IMR-90 (cell line): ENCODE measurements at regions not wholly inside any gene's neighbourhood (a gene's known extent, or its start where the extent isn't known, plus 50 kb on each side); places are given as distances from the start of the nearest gene placed in this dataset.

Experiments used
- ATAC-seq: fragments of 200-7000 bp; cut with Tn5 transposase; 2 replicates; pipeline ENCODE4 v1.9.1; 2020; ENCODE audit warnings: low read depth, mild to moderate bottlenecking, moderate library complexity
- BruUV-seq: library from RNA; stranded (reverse); fragments of 400-500 nt; replicated peaks from 2 replicates; lab custom pipeline; 2021; lab: Mats Ljungman, UMichigan
- CTCF ChIA-PET: fragments of 300-600 bp; formaldehyde crosslinking; extraction: SDS; loops from one replicate; lab custom pipeline; 2021; ENCODE audit warnings: antibody characterized with exemption; lab: Yijun Ruan, JAX
- POLR2A ChIA-PET: fragments of 300-600 bp; sonication (Branson Sonifier 250); formaldehyde crosslinking; loops from one replicate; lab custom pipeline; 2022; ENCODE audit warnings: antibody characterized with exemption; ENCODE audit not compliant: unreplicated experiment; lab: Charles Lee
- DNase-seq: peaks from one replicate; pipeline ENCODE4 v3.0.0; 2013
- H2AFZ ChIP-seq: replicated peaks from 2 replicates; pipeline ENCODE3; 2013; ENCODE audit warnings: low read length, mild to moderate bottlenecking; ENCODE audit not compliant: poor library complexity
- H2AK5ac ChIP-seq: 2 replicates; pipeline ENCODE4 v1.6.1; 2013; ENCODE audit warnings: low read depth, low read length, inconsistent platforms
- H2AK9ac ChIP-seq: replicated peaks from 2 replicates; pipeline ENCODE3; 2013; ENCODE audit warnings: mild to moderate bottlenecking, low read depth, low read length, moderate library complexity; ENCODE audit not compliant: poor library complexity
- H2BK120ac ChIP-seq: 2 replicates; pipeline ENCODE4 v1.6.1; 2013; ENCODE audit warnings: low read depth, low read length, inconsistent platforms
- H2BK15ac ChIP-seq: 3 replicates; pipeline ENCODE4 v1.6.1; 2013; ENCODE audit warnings: low read depth, low read length, inconsistent platforms
- H2BK20ac ChIP-seq: 2 replicates; pipeline ENCODE4 v1.6.1; 2013; ENCODE audit warnings: low read depth, mild to moderate bottlenecking, inconsistent platforms, low read length, moderate library complexity
- H2BK5ac ChIP-seq: 2 replicates; pipeline ENCODE4 v1.6.1; 2013; ENCODE audit warnings: mild to moderate bottlenecking, low read depth, low read length, inconsistent platforms; ENCODE audit not compliant: poor library complexity, severe bottlenecking
- H3K14ac ChIP-seq: replicated peaks from 2 replicates; pipeline ENCODE4 v1.6.1; 2013; ENCODE audit warnings: low read depth, low read length, inconsistent platforms
- H3K18ac ChIP-seq: 2 replicates; pipeline ENCODE4 v1.6.1; 2013; ENCODE audit warnings: low read depth, low read length, control low read depth
- H3K23ac ChIP-seq: 2 replicates; pipeline ENCODE4 v1.6.1; 2013; ENCODE audit warnings: low read depth, low read length, inconsistent platforms
- H3K27ac ChIP-seq: 2 replicates; pipeline ENCODE4 v1.5.1; 2013; ENCODE audit warnings: mild to moderate bottlenecking, control low read depth, low read length; ENCODE audit not compliant: insufficient read depth
- H3K27me3 ChIP-seq: 2 replicates; pipeline ENCODE4 v1.6.1; 2013; ENCODE audit warnings: low read length; ENCODE audit not compliant: control insufficient read depth, insufficient read depth
- H3K36me3 ChIP-seq: 2 replicates; pipeline ENCODE4 v1.6.1; 2013; ENCODE audit warnings: low read length, mixed read lengths; ENCODE audit not compliant: control insufficient read depth, insufficient read depth
- H3K4ac ChIP-seq: 2 replicates; pipeline ENCODE4 v1.6.1; 2013; ENCODE audit warnings: low read depth, low read length, inconsistent platforms
- H3K4me1 ChIP-seq: 2 replicates; pipeline ENCODE4 v1.6.1; 2013; ENCODE audit warnings: low read length, mixed read lengths; ENCODE audit not compliant: control insufficient read depth, insufficient read depth
- H3K4me2 ChIP-seq: 2 replicates; pipeline ENCODE4 v1.6.1; 2013; ENCODE audit warnings: low read depth, mild to moderate bottlenecking, control low read depth, low read length, moderate library complexity
- H3K4me3 ChIP-seq: 2 replicates; pipeline ENCODE4 v1.5.1; 2013; ENCODE audit warnings: low read depth, mild to moderate bottlenecking, control low read depth, low read length, moderate library complexity; ENCODE audit not compliant: insufficient read depth
- H3K56ac ChIP-seq: 2 replicates; pipeline ENCODE4 v1.6.1; 2013; ENCODE audit warnings: low read length, inconsistent platforms; ENCODE audit not compliant: insufficient read depth; ENCODE audit errors: extremely low read depth
- H3K79me1 ChIP-seq, 2 experiments: 2 replicates each; pipeline ENCODE4 v1.6.1; 2013; ENCODE audit warnings: low read length in 2 of 2, inconsistent platforms in 1 of 2, low read depth in 1 of 2
- H3K9ac ChIP-seq: 2 replicates; pipeline ENCODE4 v1.6.1; 2013; ENCODE audit warnings: low read depth, low read length, control low read depth
- H3K9me1 ChIP-seq: 2 replicates; pipeline ENCODE4 v1.6.1; 2013; ENCODE audit warnings: low read length, inconsistent platforms; ENCODE audit not compliant: insufficient read depth
- H3K9me3 ChIP-seq: 2 replicates; pipeline ENCODE4 v1.6.1; 2013; ENCODE audit warnings: low read length; ENCODE audit not compliant: control insufficient read depth, insufficient read depth
- H4K20me1 ChIP-seq: 2 replicates; pipeline ENCODE4 v1.6.1; 2013; ENCODE audit warnings: low read length, inconsistent platforms; ENCODE audit not compliant: insufficient read depth
- H4K5ac ChIP-seq: 2 replicates; pipeline ENCODE4 v1.6.1; 2013; ENCODE audit warnings: mild to moderate bottlenecking, low read depth, low read length, control low read depth
- H4K8ac ChIP-seq, 2 experiments: 2 replicates each; pipeline ENCODE4 v1.6.1; 2013; ENCODE audit warnings: low read depth in 2 of 2, low read length in 2 of 2, control low read depth in 1 of 2, inconsistent platforms in 1 of 2
- H4K91ac ChIP-seq: 2 replicates; pipeline ENCODE4 v1.6.1; 2013; ENCODE audit warnings: low read depth, low read length, inconsistent platforms; ENCODE audit not compliant: insufficient read depth
- BHLHE40 ChIP-seq: fragments of 150-350 bp; IDR thresholded peaks from 2 replicates; pipeline ENCODE4 v1.6.1; 2016; ENCODE audit warnings: mild to moderate bottlenecking, low read depth, low read length
- CEBPB ChIP-seq: IDR thresholded peaks from 2 replicates; pipeline ENCODE4 v1.6.1; 2012; ENCODE audit warnings: low read depth, low read length, improper control_type of control experiment
- CHD1 ChIP-seq: IDR thresholded peaks from 2 replicates; pipeline ENCODE4 v1.6.1; 2012; ENCODE audit warnings: low read depth, low read length, improper control_type of control experiment
- CTCF ChIP-seq: conservative IDR thresholded peaks from 2 replicates; pipeline ENCODE4 v1.5.1; 2012; ENCODE audit warnings: mild to moderate bottlenecking, low read depth, low read length, improper control_type of control experiment
- FOS ChIP-seq: fragments of 150-350 bp; IDR thresholded peaks from 2 replicates; pipeline ENCODE4 v1.6.1; 2016; ENCODE audit warnings: low read depth, low read length
- MAFK ChIP-seq: IDR thresholded peaks from 2 replicates; pipeline ENCODE4 v1.6.1; 2012; ENCODE audit warnings: low read depth, low read length, improper control_type of control experiment
- MAZ ChIP-seq: IDR thresholded peaks from 2 replicates; pipeline ENCODE4 v1.6.1; 2012; ENCODE audit warnings: low read depth, mild to moderate bottlenecking, low read length, improper control_type of control experiment, moderate library complexity, borderline replicate concordance
- MXI1 ChIP-seq: IDR thresholded peaks from 2 replicates; pipeline ENCODE4 v1.6.1; 2012; ENCODE audit warnings: low read depth, mild to moderate bottlenecking, low read length, moderate library complexity, borderline replicate concordance
- NFE2L2 ChIP-seq: fragments of 150-350 bp; IDR thresholded peaks from 2 replicates; pipeline ENCODE4 v1.6.1; 2016; ENCODE audit warnings: low read depth, mild to moderate bottlenecking, low read length
- POLR2A ChIP-seq: IDR thresholded peaks from 2 replicates; pipeline ENCODE4 v1.6.1; 2012; ENCODE audit warnings: mild to moderate bottlenecking, low read depth, low read length
- RAD21 ChIP-seq: IDR thresholded peaks from 2 replicates; pipeline ENCODE4 v1.6.1; 2012; ENCODE audit warnings: low read length, improper control_type of control experiment
- RCOR1 ChIP-seq: IDR thresholded peaks from 2 replicates; pipeline ENCODE4 v1.6.1; 2012; ENCODE audit warnings: mild to moderate bottlenecking, low read length, improper control_type of control experiment; ENCODE audit not compliant: insufficient replicate concordance
- RFX5 ChIP-seq: IDR thresholded peaks from 2 replicates; pipeline ENCODE4 v1.8.0; 2012; ENCODE audit warnings: low read depth, mild to moderate bottlenecking, low read length, moderate library complexity
- SMC3 ChIP-seq: fragments of 150-350 bp; IDR thresholded peaks from 2 replicates; pipeline ENCODE4 v1.6.1; 2016; ENCODE audit warnings: low read depth, mild to moderate bottlenecking, antibody characterized with exemption, low read length, moderate library complexity
- WGBS, 2 experiments: methylation state at CpG; one replicate each; pipeline versions ENCODE4 v1.1.5 to v1.1.7; 2013; ENCODE audit warnings: missing lambda C conversion rate in 2 of 2; ENCODE audit not compliant: insufficient read length in 1 of 2; ENCODE audit errors: extremely low coverage in 2 of 2; 5-methylcytosine and 5-hydroxymethylcytosine counted together
- dilution Hi-C: fragments of 300-500 bp; cut with HindIII; formaldehyde crosslinking; loops from one replicate; pipeline ENCODE4 v1.14.3; 2018; ENCODE audit warnings: low sequenced_read_pairs; ENCODE audit not compliant: unreplicated experiment
- in situ Hi-C: fragments of 300-500 bp; cut with MboI; formaldehyde crosslinking; loops from 3 replicates; pipeline ENCODE4 v1.14.3; 2019; ENCODE audit warnings: low sequenced_read_pairs, inconsistent platforms, mixed read lengths
- intact Hi-C: fragments of 100-400 bp; cut with micrococcal nuclease; formaldehyde crosslinking; loops from 2 replicates; pipeline ENCODE4 v1.10.0; 2022
- TF ChIP-seq, protein P1 (sequence below): fragments of 150-350 bp; IDR thresholded peaks from 2 replicates; pipeline ENCODE4 v1.6.1; 2016; ENCODE audit warnings: low read depth, mild to moderate bottlenecking, low read length, moderate library complexity, borderline replicate concordance
- TF ChIP-seq, protein P2 (sequence below): fragments of 150-350 bp; IDR thresholded peaks from 2 replicates; pipeline ENCODE4 v1.6.1; 2017; ENCODE audit warnings: mild to moderate bottlenecking, antibody characterized with exemption, low read length, low read depth

DNA sequence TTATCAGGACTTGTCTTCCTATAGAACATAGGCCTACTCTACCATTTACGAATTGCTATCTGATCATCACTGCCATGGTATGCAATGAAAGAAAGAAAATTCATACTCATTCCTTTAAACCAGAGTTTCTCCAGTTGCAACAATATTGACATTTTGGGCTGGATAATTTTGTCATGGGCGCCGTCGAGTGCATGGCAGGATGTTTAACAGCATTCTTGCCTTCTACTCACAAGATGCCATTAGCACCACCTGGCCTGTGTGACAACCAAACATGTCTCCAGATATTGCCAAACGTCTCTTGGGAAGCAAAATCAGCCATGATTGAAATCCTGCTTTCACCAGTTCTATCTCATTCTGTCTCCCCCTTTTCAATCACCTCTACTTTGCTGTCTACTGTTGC lies 63.6 kb upstream of the ARHGAP24 start:
- in situ Hi-C loops, result no loop called here

More for the DNA sequence above, 63.6 kb upstream of the ARHGAP24 start:
- no peak overlapping the region for H2AK9ac ChIP-seq
- DNase-seq (no peak), ATAC-seq (no peak)
- H2AK5ac ChIP-seq, result no peak overlapping the region
- POLR2A ChIA-PET, result no interaction called here
- no peak overlapping the region for H2AFZ ChIP-seq
- BruUV-seq, result no TSS peak
- dilution Hi-C loops (no loop called here), intact Hi-C loops (no loop called here)
- no peak overlapping the region for H2BK120ac ChIP-seq
- H3K4me2 ChIP-seq, result no peak overlapping the region
- H3K4me1 ChIP-seq, result no peaks in the 10 kb centered on the region
- H3K9ac ChIP-seq, result no peak overlapping the region
- no peaks in the 10 kb centered on the region for H4K20me1 ChIP-seq
- H2BK20ac ChIP-seq, result no peak overlapping the region
- CTCF ChIA-PET, result no interaction called here
- no peaks in the 10 kb centered on the region for H3K9me3 ChIP-seq
- no peaks in the 10 kb centered on the region for H3K36me3 ChIP-seq
- H3K18ac ChIP-seq, result no peak overlapping the region
- no peak overlapping the region for H3K4ac ChIP-seq
- WGBS, 2 experiments, result 70% methylated on average over 4 of the region's 5 CpGs; no CpG with 5 or more reads in 1 of the 2 experiments
- no peak overlapping the region for H2BK5ac ChIP-seq
- H3K27ac ChIP-seq, result no peak overlapping the region
- no peak overlapping the region for H3K4me3 ChIP-seq
- no peaks in the 10 kb centered on the region for H3K27me3 ChIP-seq
- TF ChIP-seq RAD21 (no peak), CEBPB (no peak), MAFK (no peak), MXI1 (no peak), RCOR1 (no peak), POLR2A (no peak), CTCF (no peak), BHLHE40 (no peak), FOS (no peak), SMC3 (no peak), RFX5 (no peak), NFE2L2 (no peak), MAZ (no peak), CHD1 (no peak)
- TF ChIP-seq, protein P1, sequence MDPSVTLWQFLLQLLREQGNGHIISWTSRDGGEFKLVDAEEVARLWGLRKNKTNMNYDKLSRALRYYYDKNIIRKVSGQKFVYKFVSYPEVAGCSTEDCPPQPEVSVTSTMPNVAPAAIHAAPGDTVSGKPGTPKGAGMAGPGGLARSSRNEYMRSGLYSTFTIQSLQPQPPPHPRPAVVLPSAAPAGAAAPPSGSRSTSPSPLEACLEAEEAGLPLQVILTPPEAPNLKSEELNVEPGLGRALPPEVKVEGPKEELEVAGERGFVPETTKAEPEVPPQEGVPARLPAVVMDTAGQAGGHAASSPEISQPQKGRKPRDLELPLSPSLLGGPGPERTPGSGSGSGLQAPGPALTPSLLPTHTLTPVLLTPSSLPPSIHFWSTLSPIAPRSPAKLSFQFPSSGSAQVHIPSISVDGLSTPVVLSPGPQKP, result no peak
- TF ChIP-seq, protein P2, sequence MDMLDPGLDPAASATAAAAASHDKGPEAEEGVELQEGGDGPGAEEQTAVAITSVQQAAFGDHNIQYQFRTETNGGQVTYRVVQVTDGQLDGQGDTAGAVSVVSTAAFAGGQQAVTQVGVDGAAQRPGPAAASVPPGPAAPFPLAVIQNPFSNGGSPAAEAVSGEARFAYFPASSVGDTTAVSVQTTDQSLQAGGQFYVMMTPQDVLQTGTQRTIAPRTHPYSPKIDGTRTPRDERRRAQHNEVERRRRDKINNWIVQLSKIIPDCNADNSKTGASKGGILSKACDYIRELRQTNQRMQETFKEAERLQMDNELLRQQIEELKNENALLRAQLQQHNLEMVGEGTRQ, result no peak
- H3K56ac ChIP-seq, result no peak overlapping the region
- H2BK15ac ChIP-seq, result no peak overlapping the region
- H3K79me1 ChIP-seq, result no peaks in the 10 kb centered on the region
- no peak overlapping the region for H3K23ac ChIP-seq
- H3K14ac ChIP-seq, result no peak overlapping the region
- no peak overlapping the region for H4K91ac ChIP-seq
- no peak overlapping the region for H4K8ac ChIP-seq
- no peaks in the 10 kb centered on the region for H3K9me1 ChIP-seq
- H4K5ac ChIP-seq, result no peak overlapping the region
